RWPE2 (cell line): ENCODE measurements at regions not wholly inside any gene's neighbourhood (a gene's known extent, or its start where the extent isn't known, plus 50 kb on each side); places are given as distances from the start of the nearest gene placed in this dataset.

Source experiments
- ATAC-seq: fragments of 200-7000 bp; cut with Tn5 transposase; 3 replicates; pipeline ENCODE4 v1.9.1; 2021; ENCODE audit warnings: low read depth
- DNase-seq: peaks from one replicate; pipeline ENCODE4 v3.0.0-alpha.2; 2020; ENCODE audit warnings: low spot score
- H3K27ac ChIP-seq: fragments of 450-650 bp; 2 replicates; pipeline ENCODE4 v1.5.1; 2017; ENCODE audit warnings: mild to moderate bottlenecking; ENCODE audit not compliant: poor library complexity, severe bottlenecking
- H3K27me3 ChIP-seq: fragments of 250-450 bp; sonication (Bioruptor Pico); 2 replicates; pipeline ENCODE4 v1.5.1; 2021; ENCODE audit warnings: mild to moderate bottlenecking, moderate library complexity; ENCODE audit not compliant: insufficient read depth, poor library complexity, severe bottlenecking
- H3K36me3 ChIP-seq: fragments of 250-450 bp; sonication (Bioruptor Pico); 2 replicates; pipeline ENCODE4 v1.5.1; 2020; ENCODE audit warnings: low read depth, mild to moderate bottlenecking, moderate library complexity
- H3K4me1 ChIP-seq: fragments of 250-450 bp; sonication (Bioruptor Pico); 2 replicates; pipeline ENCODE4 v1.5.1; 2021; ENCODE audit warnings: mild to moderate bottlenecking, moderate library complexity; ENCODE audit not compliant: insufficient read depth, poor library complexity, severe bottlenecking
- H3K4me3 ChIP-seq: fragments of 250-450 bp; sonication (Bioruptor Pico); 2 replicates; pipeline ENCODE4 v1.5.1; 2021; ENCODE audit warnings: mild to moderate bottlenecking, moderate library complexity; ENCODE audit not compliant: severe bottlenecking
- H3K9me3 ChIP-seq: fragments of 250-450 bp; sonication (Bioruptor Pico); 2 replicates; pipeline ENCODE4 v1.5.1; 2021; ENCODE audit warnings: mild to moderate bottlenecking, moderate library complexity; ENCODE audit not compliant: severe bottlenecking
- TF ChIP-seq, protein P1 (sequence below): fragments of 450-650 bp; IDR thresholded peaks from one replicate; pipeline ENCODE4 v1.5.1; 2017; ENCODE audit warnings: mild to moderate bottlenecking, moderate library complexity; ENCODE audit not compliant: poor library complexity, severe bottlenecking

GRCh38 chr2:175402571-175402970, 221.1 kb upstream of the ATP5MC3 start:
- H3K9me3 ChIP-seq: no peaks in the 10 kb centered on the region
- no peak overlapping the region for H3K4me3 ChIP-seq
- H3K27me3 ChIP-seq: no peaks in the 10 kb centered on the region
- no peaks in the 10 kb centered on the region for H3K4me1 ChIP-seq
- no peak for ATAC-seq
- no peak for DNase-seq
- H3K27ac ChIP-seq: no peak overlapping the region
- H3K36me3 ChIP-seq: no peaks in the 10 kb centered on the region
- TF ChIP-seq, protein P1, sequence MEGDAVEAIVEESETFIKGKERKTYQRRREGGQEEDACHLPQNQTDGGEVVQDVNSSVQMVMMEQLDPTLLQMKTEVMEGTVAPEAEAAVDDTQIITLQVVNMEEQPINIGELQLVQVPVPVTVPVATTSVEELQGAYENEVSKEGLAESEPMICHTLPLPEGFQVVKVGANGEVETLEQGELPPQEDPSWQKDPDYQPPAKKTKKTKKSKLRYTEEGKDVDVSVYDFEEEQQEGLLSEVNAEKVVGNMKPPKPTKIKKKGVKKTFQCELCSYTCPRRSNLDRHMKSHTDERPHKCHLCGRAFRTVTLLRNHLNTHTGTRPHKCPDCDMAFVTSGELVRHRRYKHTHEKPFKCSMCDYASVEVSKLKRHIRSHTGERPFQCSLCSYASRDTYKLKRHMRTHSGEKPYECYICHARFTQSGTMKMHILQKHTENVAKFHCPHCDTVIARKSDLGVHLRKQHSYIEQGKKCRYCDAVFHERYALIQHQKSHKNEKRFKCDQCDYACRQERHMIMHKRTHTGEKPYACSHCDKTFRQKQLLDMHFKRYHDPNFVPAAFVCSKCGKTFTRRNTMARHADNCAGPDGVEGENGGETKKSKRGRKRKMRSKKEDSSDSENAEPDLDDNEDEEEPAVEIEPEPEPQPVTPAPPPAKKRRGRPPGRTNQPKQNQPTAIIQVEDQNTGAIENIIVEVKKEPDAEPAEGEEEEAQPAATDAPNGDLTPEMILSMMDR: no peak

DNA sequence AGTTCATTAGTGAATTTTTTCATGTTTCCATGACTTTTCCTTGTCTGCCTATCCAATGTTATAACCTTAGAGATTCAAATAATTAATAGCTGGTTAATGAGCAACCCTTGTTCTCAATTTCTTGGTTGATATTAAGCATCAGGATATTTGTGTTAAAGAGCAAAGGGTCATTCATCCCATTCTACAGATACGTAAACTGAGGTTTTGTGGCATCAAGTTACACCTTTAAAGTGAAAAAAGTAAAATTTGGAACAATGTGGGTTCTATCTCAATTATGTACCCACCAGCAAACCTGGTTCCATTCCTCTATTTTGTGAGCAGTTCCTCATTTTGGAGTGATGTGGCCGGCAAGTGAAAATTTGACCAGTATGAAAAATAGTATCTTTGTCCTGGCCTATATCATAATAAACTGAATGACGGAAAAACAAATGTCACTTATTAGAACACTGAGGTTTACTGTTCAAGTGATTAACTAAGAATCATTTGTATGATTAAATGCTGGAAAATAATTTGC, 220.5 kb upstream of the ATP5MC3 start:
- H3K36me3 ChIP-seq: no peaks in the 10 kb centered on the region

DNA sequence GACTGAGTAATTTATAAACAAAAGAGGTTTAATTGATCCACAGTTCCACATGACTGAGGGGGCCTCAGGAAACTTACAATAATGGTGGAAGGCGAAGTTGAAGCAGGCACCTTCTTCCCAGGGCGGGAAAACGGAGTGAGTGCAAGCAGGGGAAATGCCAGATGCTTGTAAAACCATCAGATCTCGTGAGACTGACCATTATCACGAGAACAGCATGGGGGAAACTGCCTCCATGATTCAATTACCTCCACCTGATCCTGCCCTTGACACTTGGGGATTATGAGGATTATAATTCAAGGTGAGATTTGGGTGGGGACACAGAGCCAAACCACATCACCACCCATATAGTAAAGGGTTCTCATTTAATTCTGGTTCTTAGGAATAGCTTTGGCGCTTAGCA, 219.5 kb upstream of the ATP5MC3 start:
- ATAC-seq (no peak), DNase-seq (no peak)
- TF ChIP-seq, protein P1: no peak
- H3K27me3 ChIP-seq: no peaks in the 10 kb centered on the region
- H3K36me3 ChIP-seq: no peaks in the 10 kb centered on the region
- no peak overlapping the region for H3K27ac ChIP-seq
- no peak overlapping the region for H3K4me3 ChIP-seq
- H3K4me1 ChIP-seq: no peaks in the 10 kb centered on the region
- H3K9me3 ChIP-seq: no peaks in the 10 kb centered on the region

More for the DNA sequence above, 220.5 kb upstream of the ATP5MC3 start:
- Histone ChIP-seq H3K4me3 (no peak overlapping the region), H3K27me3 (no peaks in the 10 kb centered on the region), H3K4me1 (no peaks in the 10 kb centered on the region), H3K27ac (no peak overlapping the region), H3K9me3 (no peaks in the 10 kb centered on the region)
- TF ChIP-seq, protein P1: no peak
- ATAC-seq (no peak), DNase-seq (no peak)

- Histone ChIP-seq H3K27me3 (no peaks in the 10 kb centered on the region), H3K27ac (no peak overlapping the region), H3K9me3 (no peaks in the 10 kb centered on the region), H3K36me3 (no peaks in the 10 kb centered on the region), H3K4me3 (no peak overlapping the region), H3K4me1 (no peaks in the 10 kb centered on the region)
- no peak for ATAC-seq
- TF ChIP-seq, protein P1: no peak
- no peak for DNase-seq
These were observed 217.8 kb upstream of the ATP5MC3 start for GRCh38 chr2:175399326-175399725.

GRCh38 chr2:175398848-175399247, 217.3 kb upstream of the ATP5MC3 start:
- Histone ChIP-seq H3K9me3 (no peaks in the 10 kb centered on the region), H3K27me3 (no peaks in the 10 kb centered on the region), H3K4me1 (no peaks in the 10 kb centered on the region), H3K4me3 (no peak overlapping the region), H3K27ac (no peak overlapping the region), H3K36me3 (no peaks in the 10 kb centered on the region)
- TF ChIP-seq, protein P1: no peak
- ATAC-seq (no peak), DNase-seq (no peak)
